Uterus (tissue), 2 donors: ENCODE measurements at regions not wholly inside any gene's neighbourhood (a gene's known extent, or its start where the extent isn't known, plus 50 kb on each side); places are given as distances from the start of the nearest gene placed in this dataset.

Source experiments
- POLR2A ChIP-seq, 2 donors: fragments of 450-650 bp; IDR thresholded peaks; one replicate each; pipeline ENCODE4 v1.6.1; 2016; ENCODE audit warnings: antibody characterized with exemption in 2 of 2, mild to moderate bottlenecking in 1 of 2, moderate library complexity in 1 of 2
- TF ChIP-seq, protein P1 (sequence below), 4 experiments: fragments of 200-600 bp in 2 of 4; fragments of 450-650 bp in 2 of 4; sonication (generic) in 2 of 4; IDR thresholded peaks; one replicate each; pipeline ENCODE4 v1.5.1; 2016 to 2019; ENCODE audit warnings: antibody characterized with exemption in 4 of 4, mild to moderate bottlenecking in 2 of 4, moderate library complexity in 1 of 4

DNA sequence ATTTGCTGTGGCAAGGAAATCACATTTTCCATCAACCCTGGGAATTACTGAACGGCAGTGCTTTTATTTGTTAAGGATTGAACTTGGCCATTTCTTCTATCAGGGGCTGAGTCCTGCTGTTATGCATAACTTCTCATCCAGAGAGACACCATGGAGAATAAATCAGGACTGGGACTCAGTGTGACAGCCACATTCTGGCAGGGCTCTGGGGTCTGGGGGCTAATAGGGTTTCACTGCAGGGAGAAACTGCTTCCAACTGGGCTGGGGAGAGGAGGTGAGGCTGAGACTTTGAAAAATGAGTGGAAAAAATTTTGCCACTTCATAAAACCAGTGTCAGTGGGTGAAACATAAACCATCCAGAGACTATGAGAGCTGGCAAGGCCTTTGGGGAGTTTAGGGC, 95.7 kb upstream of the ALDH1B1 start:
- TF ChIP-seq POLR2A (IDR thresholded peaks at IDR 0.05), result no peak
- TF ChIP-seq, protein P1, sequence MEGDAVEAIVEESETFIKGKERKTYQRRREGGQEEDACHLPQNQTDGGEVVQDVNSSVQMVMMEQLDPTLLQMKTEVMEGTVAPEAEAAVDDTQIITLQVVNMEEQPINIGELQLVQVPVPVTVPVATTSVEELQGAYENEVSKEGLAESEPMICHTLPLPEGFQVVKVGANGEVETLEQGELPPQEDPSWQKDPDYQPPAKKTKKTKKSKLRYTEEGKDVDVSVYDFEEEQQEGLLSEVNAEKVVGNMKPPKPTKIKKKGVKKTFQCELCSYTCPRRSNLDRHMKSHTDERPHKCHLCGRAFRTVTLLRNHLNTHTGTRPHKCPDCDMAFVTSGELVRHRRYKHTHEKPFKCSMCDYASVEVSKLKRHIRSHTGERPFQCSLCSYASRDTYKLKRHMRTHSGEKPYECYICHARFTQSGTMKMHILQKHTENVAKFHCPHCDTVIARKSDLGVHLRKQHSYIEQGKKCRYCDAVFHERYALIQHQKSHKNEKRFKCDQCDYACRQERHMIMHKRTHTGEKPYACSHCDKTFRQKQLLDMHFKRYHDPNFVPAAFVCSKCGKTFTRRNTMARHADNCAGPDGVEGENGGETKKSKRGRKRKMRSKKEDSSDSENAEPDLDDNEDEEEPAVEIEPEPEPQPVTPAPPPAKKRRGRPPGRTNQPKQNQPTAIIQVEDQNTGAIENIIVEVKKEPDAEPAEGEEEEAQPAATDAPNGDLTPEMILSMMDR (IDR thresholded peaks at IDR 0.05), result no peak
